B cell (primary cell): ENCODE measurements at regions not wholly inside any gene's neighbourhood (a gene's known extent, or its start where the extent isn't known, plus 50 kb on each side); places are given as distances from the start of the nearest gene placed in this dataset.

Experiments used
- ATAC-seq: fragments of 200-7000 bp; cut with Tn5 transposase; one replicate; pipeline ENCODE4 v1.10.0; 2021; ENCODE audit warnings: low read depth, mild to moderate bottlenecking, moderate number of reproducible peaks, moderate library complexity
- CTCF ChIA-PET: fragments of 350-600 bp; sonication (Branson Sonifier 250); formaldehyde crosslinking; loops from one replicate; lab custom pipeline; 2021; ENCODE audit warnings: antibody characterized with exemption, inconsistent platforms; lab: Charles Lee
- POLR2A ChIA-PET: fragments of 350-600 bp; sonication (Branson Sonifier 250); formaldehyde crosslinking; loops from one replicate; lab custom pipeline; 2021; ENCODE audit warnings: antibody characterized with exemption; lab: Charles Lee
- DNase-seq: peaks from one replicate; pipeline ENCODE4 v3.0.0; 2013
- H2AFZ ChIP-seq: 2 replicates; pipeline ENCODE4 v1.6.1; 2012; ENCODE audit warnings: mild to moderate bottlenecking, low read depth, low read length; ENCODE audit not compliant: insufficient read depth, poor library complexity, severe bottlenecking
- H3K27ac ChIP-seq, 2 donors: 1 replicate in 1 of 2; 2 replicates in 1 of 2; pipeline ENCODE4 v1.5.1; 2012 to 2013; ENCODE audit warnings: low read length in 2 of 2, mild to moderate bottlenecking in 2 of 2, moderate library complexity in 1 of 2
- H3K27me3 ChIP-seq, 4 experiments: fragments of 200-600 bp in 1 of 4; sonication (generic) in 1 of 4; replicated peaks in 1 of 4; 1 replicate in 2 of 4; 2 replicates in 2 of 4; pipeline versions ENCODE4 v1.6.1 to v1.7.0; 2013 to 2016; ENCODE audit warnings: low read length in 3 of 4, mild to moderate bottlenecking in 2 of 4, mixed read lengths in 1 of 4, moderate library complexity in 1 of 4; ENCODE audit not compliant: insufficient read depth in 4 of 4, control insufficient read depth in 3 of 4; ENCODE audit errors: control extremely low read depth in 1 of 4
- H3K36me3 ChIP-seq, 2 experiments: replicated peaks in 1 of 2; 1 replicate in 1 of 2; 2 replicates in 1 of 2; pipeline versions ENCODE4 v1.6.1 to v1.7.1; 2013; ENCODE audit warnings: low read length in 1 of 2; ENCODE audit not compliant: insufficient read depth in 2 of 2, control insufficient read depth in 1 of 2; ENCODE audit errors: control extremely low read depth in 1 of 2, extremely low read depth in 1 of 2
- H3K4me1 ChIP-seq, 2 donors: fragments of 200-600 bp in 1 of 2; sonication (generic) in 1 of 2; 1 replicate in 1 of 2; 2 replicates in 1 of 2; pipeline versions ENCODE4 v1.5.1 to v1.6.1; 2013 to 2017; ENCODE audit warnings: low read length in 2 of 2; ENCODE audit not compliant: control insufficient read depth in 2 of 2, insufficient read depth in 2 of 2
- H3K4me2 ChIP-seq: replicated peaks from 2 replicates; pipeline ENCODE3; 2012; ENCODE audit warnings: mild to moderate bottlenecking, low read depth, low read length; ENCODE audit not compliant: poor library complexity, severe bottlenecking
- H3K4me3 ChIP-seq, 5 experiments: fragments of 200-600 bp in 1 of 5; sonication (generic) in 1 of 5; 1 replicate in 3 of 5; 2 replicates in 2 of 5; pipeline versions ENCODE4 v1.5.1 to v1.7.0; 2011 to 2016; ENCODE audit warnings: low read length in 4 of 5, mild to moderate bottlenecking in 4 of 5, low read depth in 2 of 5, control low read depth in 1 of 5, moderate library complexity in 1 of 5; ENCODE audit not compliant: insufficient read depth in 1 of 5; ENCODE audit errors: control extremely low read depth in 1 of 5, extremely low read depth in 1 of 5
- H3K79me2 ChIP-seq: fragments of 200-600 bp; sonication (generic); one replicate; pipeline ENCODE4 v1.6.0; 2016; ENCODE audit warnings: low read length; ENCODE audit not compliant: control insufficient read depth, insufficient read depth
- H3K9ac ChIP-seq: fragments of 200-600 bp; sonication (generic); 2 replicates; pipeline ENCODE4 v1.6.1; 2017; ENCODE audit warnings: mild to moderate bottlenecking, low read length, moderate library complexity
- H3K9me3 ChIP-seq, 3 donors: one replicate each; pipeline versions ENCODE4 v1.6.1 to v1.7.1; 2013; ENCODE audit warnings: low read length in 2 of 3; ENCODE audit not compliant: control insufficient read depth in 2 of 3, insufficient read depth in 1 of 3; ENCODE audit errors: control extremely low read depth in 1 of 3
- H4K20me1 ChIP-seq: 2 replicates; pipeline ENCODE4 v1.6.0; 2012; ENCODE audit warnings: mild to moderate bottlenecking, low read length; ENCODE audit not compliant: insufficient read depth, control insufficient read depth, poor library complexity, severe bottlenecking
- H3K27ac Mint-ChIP-seq: one replicate; pipeline ENCODE4 v1.8.0; 2021; ENCODE audit warnings: mixed read lengths
- H3K27me3 Mint-ChIP-seq: one replicate; pipeline ENCODE4 v1.8.0; 2021; ENCODE audit warnings: mixed read lengths
- H3K4me1 Mint-ChIP-seq: one replicate; pipeline ENCODE4 v1.8.0; 2021; ENCODE audit warnings: mixed read lengths
- H3K4me3 Mint-ChIP-seq: one replicate; pipeline ENCODE4 v1.8.0; 2021; ENCODE audit warnings: mixed read lengths
- H3K9me3 Mint-ChIP-seq: one replicate; pipeline ENCODE4 v1.8.0; 2022; ENCODE audit warnings: mixed read lengths; ENCODE audit not compliant: insufficient read depth
- CTCF ChIP-seq: fragments of 200-600 bp; IDR thresholded peaks from one replicate; pipeline ENCODE4 v1.8.0; 2022; ENCODE audit warnings: antibody characterized with exemption, mild to moderate bottlenecking
- EZH2 ChIP-seq: IDR thresholded peaks from 2 replicates; pipeline ENCODE4 v1.6.1; 2012; ENCODE audit warnings: borderline replicate concordance, low read depth, mild to moderate bottlenecking, moderate library complexity, low read length; ENCODE audit not compliant: insufficient read depth, poor library complexity, severe bottlenecking
- WGBS: methylation state at CpG from one replicate; pipeline ENCODE4 v1.1.5; 2013; ENCODE audit warnings: missing lambda C conversion rate; ENCODE audit not compliant: insufficient coverage; 5-methylcytosine and 5-hydroxymethylcytosine counted together
- intact Hi-C: fragments of 100-400 bp; cut with micrococcal nuclease; formaldehyde crosslinking; loops from one replicate; pipeline ENCODE4 v1.10.0; 2022

DNA sequence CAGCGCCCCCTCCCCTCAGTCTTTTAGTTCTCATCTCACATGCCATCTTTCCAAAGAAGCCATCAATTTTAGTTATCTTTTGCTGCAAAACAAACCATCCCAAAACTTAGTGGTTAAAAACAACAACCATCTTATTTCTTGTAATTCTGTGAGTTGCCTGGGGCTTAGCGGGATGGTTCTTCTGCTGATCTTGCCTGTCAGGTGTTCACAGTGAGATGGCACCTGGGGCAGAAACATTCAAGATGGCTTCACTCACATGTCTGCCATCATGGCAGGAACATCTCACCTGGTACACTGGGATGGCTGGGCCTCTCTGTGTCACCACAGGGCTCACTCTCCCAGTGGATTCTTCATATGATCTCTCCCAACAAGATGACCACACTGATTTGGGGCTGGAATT is 67.6 kb upstream of the KCNK12 start:
- Mint-ChIP-seq H3K27ac (no peak overlapping the region), H3K9me3 (no peaks in the 10 kb centered on the region), H3K4me3 (no peak overlapping the region), H3K4me1 (peaks cover 11% of the 10 kb centered on the region), H3K27me3 (no peaks in the 10 kb centered on the region)
- H3K27me3 ChIP-seq, result no peaks in the 10 kb centered on the region
- 94% methylated on average over 2 of the region's 2 CpGs for WGBS
- H4K20me1 ChIP-seq, result no peaks in the 10 kb centered on the region
- peaks cover 0 to 4% of the 10 kb centered on the region in 2 donors for H3K4me1 ChIP-seq
- H2AFZ ChIP-seq, result no peak overlapping the region
- ChIA-PET CTCF (no interaction called here), POLR2A (no interaction called here)
- ATAC-seq (no peak), DNase-seq (no peak)
- TF ChIP-seq CTCF (no peak), EZH2 (no peak)
- H3K9me3 ChIP-seq, result peaks cover 0 to 5% (median 0%) of the 10 kb centered on the region in 3 donors
- intact Hi-C loops, result no loop called here
- no peak overlapping the region for H3K27ac ChIP-seq
- H3K4me2 ChIP-seq, result no peak overlapping the region
- no peak overlapping the region for H3K9ac ChIP-seq
- no peak overlapping the region for H3K4me3 ChIP-seq
- no peaks in the 10 kb centered on the region for H3K36me3 ChIP-seq
- no peaks in the 10 kb centered on the region for H3K79me2 ChIP-seq

GRCh38 chr2:47636596-47637264 is 65.9 kb upstream of the KCNK12 start:
- Histone ChIP-seq H4K20me1 (no peaks in the 10 kb centered on the region), H3K36me3 (no peaks in the 10 kb centered on the region), H3K4me3 (no peak overlapping the region), H3K4me1 (peaks cover 0 to 4% of the 10 kb centered on the region in 2 donors), H3K4me2 (no peak overlapping the region), H3K27ac (no peak overlapping the region), H3K9ac (no peak overlapping the region), H3K27me3 (no peaks in the 10 kb centered on the region), H3K79me2 (no peaks in the 10 kb centered on the region), H2AFZ (no peak overlapping the region), H3K9me3 (peaks cover 0 to 5% (median 0%) of the 10 kb centered on the region in 3 donors)
- intact Hi-C loops, result no loop called here
- ChIA-PET CTCF (interaction anchor here (1.1 kb wide), 1 partner anchor 130 kb away, joined by 3 read pairs; no protein-coding TSS in a partner anchor), POLR2A (no interaction called here)
- no peak overlapping the region for H3K4me3 Mint-ChIP-seq
- DNase-seq, result no peak
- peaks cover 9% of the 10 kb centered on the region for H3K4me1 Mint-ChIP-seq
- no peaks in the 10 kb centered on the region for H3K9me3 Mint-ChIP-seq
- no peaks in the 10 kb centered on the region for H3K27me3 Mint-ChIP-seq
- no peak for ATAC-seq
- H3K27ac Mint-ChIP-seq, result no peak overlapping the region
- TF ChIP-seq EZH2 (no peak), CTCF (no peak)
- WGBS, result 95% methylated on average over 9 of the region's 10 CpGs
